CD4-positive, alpha-beta T cell treated with Interleukin-17A for 4 hours (primary cell): ENCODE measurements at regions not wholly inside any gene's neighbourhood (a gene's known extent, or its start where the extent isn't known, plus 50 kb on each side); places are given as distances from the start of the nearest gene placed in this dataset.
"Not testable (repeated sequence)": the region's sequence is repeated elsewhere in the genome, so short reads cannot be mapped to it uniquely, and the experiment has no call there.

Source experiments
- DNase-seq: peaks from one replicate; pipeline ENCODE4 v3.0.0-alpha.2; 2020; ENCODE audit warnings: mixed read lengths

DNA sequence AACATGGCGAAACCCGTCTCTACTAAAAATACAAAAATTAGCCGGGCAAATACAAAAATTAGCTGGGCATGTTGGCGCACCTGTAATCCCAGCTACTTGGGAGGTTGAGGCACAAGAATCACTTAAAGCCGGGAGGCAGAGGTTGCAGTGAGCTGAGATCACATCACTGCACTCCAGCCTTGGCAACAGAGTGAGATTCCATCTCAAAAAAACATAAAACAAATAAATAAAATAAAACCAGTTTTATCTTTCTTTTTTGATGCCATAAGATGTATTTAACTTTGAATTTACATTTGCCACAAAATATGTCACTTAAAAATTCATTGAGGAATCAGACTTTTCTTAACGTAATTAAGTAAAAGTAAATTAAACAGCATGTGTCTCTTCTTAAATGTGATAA lies 113.3 kb upstream of the ERRFI1 start:
- DNase-seq: no peak

DNA sequence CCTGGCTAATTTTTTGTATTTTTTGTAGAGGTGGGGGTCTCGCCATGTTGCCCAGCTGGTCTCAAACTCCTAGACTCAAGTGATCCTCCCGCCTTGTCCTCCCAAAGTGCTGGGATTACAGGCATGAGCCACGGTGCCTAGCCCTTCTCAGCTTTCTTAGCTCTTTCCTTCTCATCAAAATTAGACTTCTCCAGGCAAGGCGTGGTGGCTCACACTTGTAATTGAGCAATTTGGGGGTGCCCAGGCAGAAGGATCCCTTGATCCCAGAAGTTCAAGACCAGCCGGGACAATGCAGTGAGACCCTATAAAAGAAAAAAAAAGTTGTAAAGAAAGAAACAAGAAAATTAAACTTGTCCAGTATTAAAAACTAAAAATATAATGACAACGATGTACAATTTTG lies 112.6 kb upstream of the ERRFI1 start:
- DNase-seq: no peak

GRCh38 chr1:8137481-8138244 lies 111.6 kb upstream of the ERRFI1 start:
- DNase-seq: no peak

DNA sequence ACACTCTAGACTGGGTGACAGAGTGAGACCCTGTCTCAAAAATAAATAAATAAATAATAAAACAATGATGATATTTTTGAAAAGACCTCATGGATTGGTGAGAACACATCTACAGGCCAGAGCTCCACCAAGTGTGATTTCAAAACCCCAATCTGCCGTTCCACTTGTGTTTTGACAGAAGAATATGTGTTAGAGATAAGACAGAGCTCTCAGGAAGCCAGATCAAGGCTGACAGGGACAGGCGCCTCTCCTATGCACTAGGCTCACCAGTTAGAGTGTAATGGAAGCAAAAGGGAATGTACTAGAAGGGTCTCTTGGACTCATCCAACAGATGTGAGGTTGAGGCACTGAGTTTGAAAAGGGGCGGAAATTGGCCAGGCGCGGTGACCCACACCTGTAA lies 110.7 kb upstream of the ERRFI1 start:
- no peak for DNase-seq

GRCh38 chr1:8135250-8135649 lies 109.1 kb upstream of the ERRFI1 start:
- DNase-seq: no peak

GRCh38 chr1:8134546-8135235 lies 108.6 kb upstream of the ERRFI1 start:
- DNase-seq: no peak

DNA sequence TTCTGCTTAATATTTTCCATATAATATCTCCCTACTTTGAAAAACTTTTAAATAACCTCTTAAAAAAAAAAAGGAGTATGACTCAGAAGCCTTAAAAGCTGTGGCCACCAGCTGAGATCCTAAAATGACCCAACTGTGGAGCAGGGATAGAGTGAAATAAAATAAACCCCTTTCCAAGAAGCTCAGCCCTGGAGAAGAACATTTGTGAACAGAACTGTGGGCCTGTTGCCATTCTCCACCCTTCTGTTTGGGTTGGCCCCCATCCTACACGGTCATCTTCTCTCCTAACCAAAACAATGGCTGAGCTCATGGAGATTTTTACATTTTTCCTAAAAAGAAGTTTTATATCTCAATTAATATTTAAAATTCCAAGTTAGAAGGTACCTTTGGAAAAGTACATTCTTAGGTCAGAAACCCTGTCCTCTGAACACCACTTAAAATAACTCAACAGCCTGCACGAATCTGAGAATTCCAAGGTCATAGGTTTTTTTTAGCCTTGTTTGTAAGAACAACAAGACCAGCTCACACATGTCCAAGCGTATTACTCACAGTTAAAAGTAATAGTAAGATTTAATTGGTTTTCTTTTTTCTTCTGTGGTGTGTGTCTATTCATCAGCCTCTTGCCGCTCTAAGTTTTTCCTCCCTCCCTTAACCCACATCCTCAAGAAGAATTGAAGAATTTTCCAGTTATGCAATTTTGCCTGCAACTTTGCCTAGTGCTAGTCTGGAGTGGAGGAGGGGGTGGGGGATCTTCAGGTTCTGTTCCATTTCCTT lies 107.7 kb upstream of the ERRFI1 start:
- DNase-seq: no peak

DNA sequence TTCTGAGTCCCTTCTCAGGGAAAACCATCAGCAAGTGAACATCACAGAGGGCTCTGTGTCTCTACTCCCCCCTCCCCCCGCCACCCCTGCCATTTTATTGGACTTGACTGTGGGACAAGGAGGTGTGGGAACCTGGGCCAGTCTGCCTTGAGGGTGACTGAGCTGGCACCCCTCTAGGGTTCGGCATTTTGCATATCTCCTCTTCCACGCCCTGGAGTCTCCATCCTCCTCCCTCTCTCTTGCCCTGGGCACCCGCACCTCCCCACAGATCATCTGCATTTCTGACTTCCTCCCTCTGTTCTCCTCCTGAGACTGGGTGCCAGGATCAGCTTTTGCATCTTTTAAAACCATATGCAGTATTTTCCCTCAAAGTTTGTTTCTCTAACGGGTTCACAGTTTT lies 107.1 kb upstream of the ERRFI1 start:
- no peak for DNase-seq

- DNase-seq: no peak
Observed at GRCh38 chr1:8127171-8127641, 101.1 kb upstream of the ERRFI1 start.

- no peak for DNase-seq
Observed at GRCh38 chr1:8122477-8123407, 96.6 kb upstream of the ERRFI1 start.

- DNase-seq: no peak
Observed at GRCh38 chr1:8122160-8122476, 96.0 kb upstream of the ERRFI1 start.

DNA sequence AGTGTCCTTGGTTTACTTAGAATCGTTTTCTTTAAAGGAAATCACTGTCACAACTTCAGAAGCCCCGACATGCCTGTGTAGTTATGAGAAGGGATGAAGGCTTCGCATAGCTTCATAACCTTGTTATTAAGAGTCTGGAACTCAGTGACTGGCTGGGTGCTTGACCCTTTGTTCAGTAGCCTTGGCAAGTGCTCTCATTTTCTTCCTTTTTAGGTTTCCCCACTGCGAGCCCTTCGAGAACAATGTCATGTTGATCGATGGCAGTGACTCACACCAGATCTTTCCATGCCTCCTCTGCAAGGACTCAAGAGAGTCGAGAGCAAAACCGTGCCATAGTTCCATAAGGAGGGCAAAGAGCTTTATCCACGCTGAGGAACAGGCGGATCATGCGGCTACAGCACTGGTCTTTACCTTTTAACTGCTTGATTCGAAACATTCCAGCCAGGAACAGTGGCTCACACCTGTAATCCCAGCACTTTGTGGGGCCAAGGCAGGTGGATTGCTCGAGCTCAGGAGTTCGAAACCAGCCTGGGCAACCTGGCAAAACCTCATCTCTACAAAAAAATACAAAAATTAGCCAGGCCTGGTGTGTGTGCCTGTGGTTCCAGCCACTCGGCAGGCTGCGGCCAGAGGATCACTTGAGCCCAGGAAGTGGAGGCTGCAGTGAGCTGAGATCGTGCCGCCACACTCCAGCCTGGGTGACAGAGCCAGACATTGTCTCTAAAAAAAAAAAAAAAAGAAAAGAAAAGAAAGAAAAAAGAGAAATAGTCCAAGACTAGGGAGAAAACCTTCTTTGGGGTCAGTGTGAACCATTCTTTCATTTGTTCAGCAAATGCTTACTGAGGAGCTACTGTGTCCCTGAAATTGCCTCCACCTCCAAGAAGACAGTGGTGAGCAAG lies 95.4 kb upstream of the ERRFI1 start:
- no peak for DNase-seq

- DNase-seq: no peak
Observed at GRCh38 chr1:8120693-8121260, 94.7 kb upstream of the ERRFI1 start.

- not testable (repeated sequence) for DNase-seq
Observed at GRCh38 chr1:8118736-8119135, 92.6 kb upstream of the ERRFI1 start.

DNA sequence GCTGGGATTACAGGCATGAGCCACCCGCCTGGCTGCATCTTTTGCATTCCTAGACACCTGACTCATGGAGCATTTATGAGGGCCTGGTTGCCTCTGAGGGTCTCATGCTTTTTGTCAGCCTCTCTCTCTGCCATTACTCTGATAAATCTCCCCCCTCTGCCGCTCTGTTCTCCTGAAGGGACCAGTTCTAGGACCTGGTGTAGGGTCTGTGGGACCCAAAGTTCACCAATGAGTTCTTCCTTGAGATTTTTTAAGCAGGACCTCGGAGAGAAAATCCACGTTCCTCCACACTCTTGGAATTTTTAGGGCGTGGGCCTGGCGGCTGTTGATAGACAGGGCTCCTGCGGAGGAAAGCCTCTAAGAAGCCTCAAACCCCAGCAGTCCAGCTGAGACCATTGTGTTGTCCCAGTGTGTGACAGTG lies 91.9 kb upstream of the ERRFI1 start:
- DNase-seq: no peak

DNA sequence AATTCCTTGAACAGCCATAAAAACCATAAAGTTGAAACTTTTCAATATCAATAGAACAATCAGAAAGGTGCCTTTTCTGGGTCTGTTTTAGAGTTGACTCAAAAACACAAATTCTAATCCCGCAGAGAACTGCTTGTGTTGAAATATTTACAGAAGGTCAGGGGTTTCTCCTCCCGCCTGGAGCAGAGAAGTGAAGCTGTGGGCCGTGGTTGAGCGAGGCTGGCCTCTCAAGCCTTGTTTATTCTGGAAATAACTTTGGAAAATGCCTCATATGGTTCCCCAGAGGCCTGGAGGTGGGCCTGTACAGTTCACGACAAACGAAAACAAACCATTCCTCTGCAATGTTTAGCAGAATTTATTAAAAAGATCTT lies 90.8 kb upstream of the ERRFI1 start:
- no peak for DNase-seq

GRCh38 chr1:8115769-8116167 lies 89.7 kb upstream of the ERRFI1 start:
- no peak for DNase-seq

GRCh38 chr1:8115031-8115768 lies 89.1 kb upstream of the ERRFI1 start:
- DNase-seq: no peak

DNA sequence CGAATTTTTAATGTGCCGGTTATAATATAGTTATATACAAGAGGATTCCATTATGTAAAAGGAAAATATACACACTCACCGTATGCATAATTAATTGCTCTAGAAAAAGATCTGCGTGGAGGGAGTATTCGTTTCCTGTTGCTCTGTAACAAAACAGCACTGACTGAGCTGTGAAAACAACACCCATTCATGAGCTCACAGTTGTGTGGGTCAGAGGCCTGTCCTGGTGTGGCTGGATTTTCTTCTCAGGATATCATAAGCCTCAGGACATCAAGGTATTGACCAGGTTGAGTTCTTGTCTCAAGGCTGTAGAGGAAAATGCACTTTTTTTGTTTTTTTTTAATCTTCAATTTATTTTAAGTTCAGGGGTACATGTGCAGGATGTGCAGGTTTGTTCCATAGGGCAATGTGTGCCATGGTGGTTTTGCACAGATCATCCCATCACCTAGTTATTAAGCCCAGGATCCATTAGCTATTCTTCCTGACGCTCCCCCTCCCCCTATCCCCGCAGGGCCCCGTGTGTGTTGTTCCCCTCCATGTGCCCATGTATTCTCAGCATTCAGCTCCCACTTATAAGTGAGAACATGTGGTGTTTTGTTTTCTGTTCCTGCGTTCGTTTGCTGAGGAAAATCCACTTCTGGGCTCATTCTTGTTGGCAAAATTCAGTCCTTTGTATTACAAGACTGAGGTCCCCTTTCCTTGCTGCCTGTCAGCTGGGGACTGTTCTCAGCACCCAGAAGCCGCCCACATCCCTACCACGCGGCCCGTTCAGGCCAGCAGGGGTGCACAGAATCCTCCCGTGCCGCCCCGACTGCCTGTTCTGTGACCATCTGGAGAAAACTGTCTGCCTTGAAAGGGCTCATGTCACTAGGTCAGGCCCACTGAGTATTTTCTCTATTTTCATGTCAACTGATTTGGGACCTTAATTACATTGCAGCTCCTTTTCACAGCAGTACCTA lies 87.4 kb upstream of the ERRFI1 start:
- DNase-seq: no peak
